Testis (tissue), 2 donors: ENCODE measurements at regions not wholly inside any gene's neighbourhood (a gene's known extent, or its start where the extent isn't known, plus 50 kb on each side); places are given as distances from the start of the nearest gene placed in this dataset.

Source experiments
- DNase-seq: peaks from one replicate; pipeline ENCODE4 v3.0.0-alpha.2; 2019
- H3K27ac ChIP-seq, 2 donors: fragments of 200-600 bp; sonication (generic); one replicate each; pipeline ENCODE4 v1.5.1; 2019
- H3K27me3 ChIP-seq: fragments of 200-600 bp; sonication (generic); one replicate; pipeline ENCODE4 v1.5.1; 2019
- H3K36me3 ChIP-seq: fragments of 200-600 bp; sonication (generic); one replicate; pipeline ENCODE4 v1.5.1; 2017; ENCODE audit warnings: low read depth; ENCODE audit errors: missing control alignments
- H3K4me1 ChIP-seq: fragments of 200-600 bp; sonication (generic); one replicate; pipeline ENCODE4 v1.5.1; 2019
- H3K4me3 ChIP-seq, 2 donors: fragments of 200-600 bp; sonication (generic); one replicate each; pipeline ENCODE4 v1.5.1; 2017 to 2019
- H3K9me3 ChIP-seq: fragments of 200-600 bp; sonication (generic); one replicate; pipeline ENCODE4 v1.5.1; 2017
- POLR2A ChIP-seq: fragments of 450-650 bp; IDR thresholded peaks from one replicate; pipeline ENCODE4 v1.6.1; 2017; ENCODE audit warnings: antibody characterized with exemption, mild to moderate bottlenecking, moderate library complexity
- WGBS, 2 donors: methylation state at CpG; one replicate each; pipeline ENCODE4 v1.1.5; 2018; 5-methylcytosine and 5-hydroxymethylcytosine counted together
- intact Hi-C: fragments of 100-400 bp; cut with DNase I; formaldehyde crosslinking; loops from one replicate; pipeline ENCODE4 v1.15.1; 2023; ENCODE audit warnings: low total_unique reads
- TF ChIP-seq, protein P1 (sequence below), 3 experiments: fragments of 450-650 bp in 2 of 3; fragments of 200-600 bp in 1 of 3; sonication (generic) in 1 of 3; IDR thresholded peaks; one replicate each; pipeline ENCODE4 v1.5.1; 2016 to 2019; ENCODE audit warnings: antibody characterized with exemption in 3 of 3, mild to moderate bottlenecking in 2 of 3, moderate library complexity in 1 of 3

DNA sequence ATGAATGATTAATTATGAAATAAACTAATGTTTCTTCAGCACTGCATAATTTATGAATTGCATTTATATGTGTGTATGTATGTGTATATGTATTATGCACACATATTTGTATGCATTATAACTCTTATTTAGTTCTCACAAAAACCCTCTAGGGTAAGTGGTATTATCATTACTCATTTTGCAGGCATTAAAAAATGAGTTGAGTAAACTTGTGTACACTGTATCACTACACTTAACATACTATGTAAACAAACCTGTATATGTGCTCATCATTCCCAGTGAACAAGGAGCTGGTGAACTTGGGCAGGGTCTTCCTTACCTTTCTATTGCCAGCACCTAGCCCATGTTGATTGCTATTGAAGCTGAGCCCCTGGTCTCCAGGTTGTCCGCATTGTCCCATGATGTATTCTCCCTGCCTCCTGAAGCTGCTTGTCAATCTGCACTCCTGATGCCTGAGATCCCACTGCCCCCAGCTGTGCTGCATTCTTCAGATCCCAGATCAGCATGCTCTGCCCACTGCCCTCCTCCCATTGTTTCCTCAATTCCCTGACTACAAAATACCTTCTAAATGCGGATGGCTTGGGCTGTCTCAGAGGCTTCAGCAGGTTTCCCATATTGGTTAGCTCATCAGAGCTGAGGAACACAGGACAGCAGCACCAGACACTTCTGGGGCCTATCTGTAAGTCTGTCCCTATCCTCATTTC, 267.9 kb upstream of the SESN3 start:
- Histone ChIP-seq H3K27ac (no peak overlapping the region), H3K4me1 (peaks cover 5% of the 10 kb centered on the region), H3K9me3 (no peaks in the 10 kb centered on the region), H3K27me3 (no peaks in the 10 kb centered on the region), H3K36me3 (no peaks in the 10 kb centered on the region), H3K4me3 (no peak overlapping the region)
- WGBS, 2 donors, result 86 to 91% methylated on average over 2 of the region's 2 CpGs
- no peak for DNase-seq
- intact Hi-C loops, result no loop called here
- TF ChIP-seq, protein P1, sequence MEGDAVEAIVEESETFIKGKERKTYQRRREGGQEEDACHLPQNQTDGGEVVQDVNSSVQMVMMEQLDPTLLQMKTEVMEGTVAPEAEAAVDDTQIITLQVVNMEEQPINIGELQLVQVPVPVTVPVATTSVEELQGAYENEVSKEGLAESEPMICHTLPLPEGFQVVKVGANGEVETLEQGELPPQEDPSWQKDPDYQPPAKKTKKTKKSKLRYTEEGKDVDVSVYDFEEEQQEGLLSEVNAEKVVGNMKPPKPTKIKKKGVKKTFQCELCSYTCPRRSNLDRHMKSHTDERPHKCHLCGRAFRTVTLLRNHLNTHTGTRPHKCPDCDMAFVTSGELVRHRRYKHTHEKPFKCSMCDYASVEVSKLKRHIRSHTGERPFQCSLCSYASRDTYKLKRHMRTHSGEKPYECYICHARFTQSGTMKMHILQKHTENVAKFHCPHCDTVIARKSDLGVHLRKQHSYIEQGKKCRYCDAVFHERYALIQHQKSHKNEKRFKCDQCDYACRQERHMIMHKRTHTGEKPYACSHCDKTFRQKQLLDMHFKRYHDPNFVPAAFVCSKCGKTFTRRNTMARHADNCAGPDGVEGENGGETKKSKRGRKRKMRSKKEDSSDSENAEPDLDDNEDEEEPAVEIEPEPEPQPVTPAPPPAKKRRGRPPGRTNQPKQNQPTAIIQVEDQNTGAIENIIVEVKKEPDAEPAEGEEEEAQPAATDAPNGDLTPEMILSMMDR (IDR thresholded peaks at IDR 0.05), result no peak
- TF ChIP-seq POLR2A, result no peak

DNA sequence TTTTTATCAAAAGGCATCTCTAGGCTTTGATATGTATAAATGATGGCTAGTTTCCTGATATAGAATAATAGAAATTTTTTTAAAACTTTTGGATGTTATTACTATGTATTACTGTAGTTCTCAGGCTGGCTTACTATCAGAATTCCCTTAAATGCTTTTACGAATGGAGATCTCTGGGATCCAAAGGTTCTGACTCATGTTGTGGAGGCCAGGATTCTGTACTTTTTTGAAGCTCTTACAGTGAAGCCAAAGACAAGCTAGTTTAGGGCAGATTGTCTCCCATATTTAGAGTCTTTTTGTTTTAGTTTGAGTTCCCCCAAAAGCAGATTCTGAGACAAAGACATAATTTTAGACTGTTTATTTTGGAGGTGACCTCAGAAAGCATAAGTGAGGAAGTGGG, 265.9 kb upstream of the SESN3 start:
- Histone ChIP-seq H3K4me1 (peaks cover 5% of the 10 kb centered on the region), H3K36me3 (no peaks in the 10 kb centered on the region), H3K9me3 (no peaks in the 10 kb centered on the region), H3K27me3 (no peaks in the 10 kb centered on the region), H3K4me3 (no peak overlapping the region), H3K27ac (peak overlapping the region in 1 of 2 donors; percentile 12)
- TF ChIP-seq, protein P1 (IDR thresholded peaks at IDR 0.05), result no peak
- no peak for TF ChIP-seq POLR2A
- WGBS, 2 donors, result 66 to 75% methylated on average over 1 of the region's 1 CpG
- no peak for DNase-seq
- intact Hi-C loops, result no loop called here

DNA sequence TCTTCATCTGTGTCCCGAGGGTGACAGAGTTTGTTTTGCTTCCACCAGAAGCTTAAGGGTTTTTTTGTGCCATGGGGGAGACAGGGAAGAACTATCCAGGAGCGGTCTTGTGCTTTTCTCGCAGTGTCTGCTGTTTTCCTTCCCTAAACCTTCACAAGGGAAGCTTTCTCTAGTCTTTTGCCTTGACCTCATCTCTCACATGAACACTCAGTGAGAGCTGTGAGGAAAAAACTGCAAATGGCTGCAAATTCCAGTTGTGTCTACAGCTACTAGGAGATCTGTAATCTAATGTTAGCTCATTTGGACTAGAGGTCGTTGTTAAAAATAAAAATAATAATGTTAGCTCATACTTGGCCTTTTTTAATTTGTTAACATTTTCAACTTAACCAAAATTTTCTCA, 264.7 kb upstream of the SESN3 start:
- 50 to 56% methylated on average over 4 of the region's 4 CpGs for WGBS, 2 donors
- intact Hi-C loops, result no loop called here
- Histone ChIP-seq H3K9me3 (no peaks in the 10 kb centered on the region), H3K36me3 (no peaks in the 10 kb centered on the region), H3K4me1 (peaks cover 5% of the 10 kb centered on the region), H3K27ac (peak overlapping the region; percentile 18 to 67), H3K4me3 (no peak overlapping the region), H3K27me3 (no peaks in the 10 kb centered on the region)
- TF ChIP-seq POLR2A, result no peak
- TF ChIP-seq, protein P1 (IDR thresholded peaks at IDR 0.05), result no peak
- DNase-seq, result peak; percentile 26

DNA sequence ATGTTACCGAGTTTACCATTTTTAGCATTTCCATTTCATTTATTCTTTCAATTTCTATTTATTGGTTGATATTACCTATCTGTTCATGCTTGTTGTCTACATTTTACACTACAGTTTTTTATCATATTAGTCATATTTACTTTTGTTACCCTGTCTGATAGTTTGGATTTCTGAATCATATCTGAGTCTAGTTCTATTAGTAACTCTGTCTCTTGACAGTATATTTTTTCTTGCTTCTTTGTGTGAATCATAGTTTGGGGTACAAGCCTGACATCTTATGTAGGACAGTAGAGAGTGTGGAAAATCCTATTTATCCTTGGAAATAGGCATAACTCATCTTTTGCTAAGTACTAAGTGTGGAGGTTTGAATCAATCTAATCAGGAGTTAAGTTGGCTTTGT, 263.9 kb upstream of the SESN3 start:
- no peak for TF ChIP-seq POLR2A
- TF ChIP-seq, protein P1 (IDR thresholded peaks at IDR 0.05), result no peak
- 97 to 100% methylated on average over 1 of the region's 1 CpG for WGBS, 2 donors
- no peak for DNase-seq
- H3K36me3 ChIP-seq, result no peaks in the 10 kb centered on the region
- H3K9me3 ChIP-seq, result no peaks in the 10 kb centered on the region
- no peak overlapping the region for H3K27ac ChIP-seq
- intact Hi-C loops, result no loop called here
- H3K4me3 ChIP-seq, result no peak overlapping the region
- H3K27me3 ChIP-seq, result no peaks in the 10 kb centered on the region
- peaks cover 5% of the 10 kb centered on the region for H3K4me1 ChIP-seq

DNA sequence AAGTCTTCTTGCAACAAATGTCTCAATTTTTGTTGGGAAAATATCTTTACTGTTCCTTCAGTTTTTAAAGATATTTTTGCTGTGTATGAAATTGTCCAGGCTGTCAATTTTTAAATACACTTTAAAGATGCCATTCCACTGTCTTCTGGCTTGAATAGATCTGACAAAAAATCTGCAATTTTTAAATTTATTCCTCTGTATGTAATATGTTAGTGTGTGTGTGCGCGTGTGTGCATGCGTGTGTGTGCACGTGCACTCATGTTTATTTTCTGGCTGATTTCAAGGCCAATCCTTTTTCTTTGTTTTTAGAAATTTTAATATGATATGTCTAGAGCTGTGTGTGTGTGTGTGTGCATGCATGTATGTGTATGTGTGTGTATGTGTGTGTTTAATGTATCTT, 263.2 kb upstream of the SESN3 start:
- Histone ChIP-seq H3K4me3 (no peak overlapping the region), H3K27ac (no peak overlapping the region), H3K4me1 (peaks cover 5% of the 10 kb centered on the region), H3K27me3 (no peaks in the 10 kb centered on the region), H3K36me3 (no peaks in the 10 kb centered on the region), H3K9me3 (no peaks in the 10 kb centered on the region)
- intact Hi-C loops, result no loop called here
- TF ChIP-seq POLR2A, result no peak
- TF ChIP-seq, protein P1 (IDR thresholded peaks at IDR 0.05), result no peak
- WGBS, 2 donors, result 95 to 97% methylated on average over 4 of the region's 4 CpGs
- DNase-seq, result no peak
